Activated naive CD4-positive, alpha-beta T cell treated with anti-CD3 and anti-CD28 coated beads for 36 hours (primary cell): ENCODE measurements at regions not wholly inside any gene's neighbourhood (a gene's known extent, or its start where the extent isn't known, plus 50 kb on each side); places are given as distances from the start of the nearest gene placed in this dataset.
"Not testable (repeated sequence)": the region's sequence is repeated elsewhere in the genome, so short reads cannot be mapped to it uniquely, and the experiment has no call there.

ENCODE experiments used
- CTCF ChIA-PET: fragments of 350-600 bp; sonication (Branson Sonifier 250); formaldehyde crosslinking; loops from one replicate; lab custom pipeline; 2021; ENCODE audit warnings: antibody characterized with exemption; lab: Charles Lee
- DNase-seq: peaks from one replicate; pipeline ENCODE4 v3.0.0-alpha.2; 2020
- H3K27ac Mint-ChIP-seq: one replicate; pipeline ENCODE4 v1.8.0; 2021; ENCODE audit warnings: mild to moderate bottlenecking, mixed read lengths
- H3K27me3 Mint-ChIP-seq: one replicate; pipeline ENCODE4 v1.8.0; 2021; ENCODE audit warnings: low read depth, mixed read lengths
- H3K36me3 Mint-ChIP-seq: one replicate; pipeline ENCODE4 v1.8.0; 2021; ENCODE audit warnings: low read depth, mixed read lengths
- H3K4me1 Mint-ChIP-seq: one replicate; pipeline ENCODE4 v1.8.0; 2021; ENCODE audit warnings: low read depth, mixed read lengths
- H3K4me3 Mint-ChIP-seq: one replicate; pipeline ENCODE4 v1.8.0; 2021; ENCODE audit warnings: mild to moderate bottlenecking, moderate library complexity, mixed read lengths
- H3K9me3 Mint-ChIP-seq: one replicate; pipeline ENCODE4 v1.8.0; 2021; ENCODE audit warnings: mixed read lengths
- intact Hi-C: fragments of 100-400 bp; cut with micrococcal nuclease; formaldehyde crosslinking; loops from one replicate; pipeline ENCODE4 v1.15.1; 2023

- Mint-ChIP-seq H3K27me3 (no peaks in the 10 kb centered on the region), H3K4me1 (no peaks in the 10 kb centered on the region), H3K27ac (no peak overlapping the region), H3K9me3 (no peaks in the 10 kb centered on the region), H3K4me3 (no peak overlapping the region), H3K36me3 (no peaks in the 10 kb centered on the region)
- intact Hi-C loops: no loop called here
- DNase-seq: no peak
- CTCF ChIA-PET: no interaction called here
Measured at GRCh38 chr3:8311321-8311720, 190.3 kb upstream of the LMCD1 start.

- H3K27ac Mint-ChIP-seq: no peak overlapping the region
- no peaks in the 10 kb centered on the region for H3K4me1 Mint-ChIP-seq
- H3K27me3 Mint-ChIP-seq: no peaks in the 10 kb centered on the region
- H3K36me3 Mint-ChIP-seq: no peaks in the 10 kb centered on the region
- H3K4me3 Mint-ChIP-seq: no peak overlapping the region
- no peaks in the 10 kb centered on the region for H3K9me3 Mint-ChIP-seq
- no peak for DNase-seq
- intact Hi-C loops: no loop called here
- CTCF ChIA-PET: no interaction called here
Measured at GRCh38 chr3:8312685-8313084, 188.9 kb upstream of the LMCD1 start.

GRCh38 chr3:8313560-8314267 lies 187.9 kb upstream of the LMCD1 start:
- H3K27me3 Mint-ChIP-seq: no peaks in the 10 kb centered on the region
- H3K4me1 Mint-ChIP-seq: no peaks in the 10 kb centered on the region
- H3K36me3 Mint-ChIP-seq: no peaks in the 10 kb centered on the region
- no peak overlapping the region for H3K4me3 Mint-ChIP-seq
- intact Hi-C loops: no loop called here
- CTCF ChIA-PET: no interaction called here
- no peaks in the 10 kb centered on the region for H3K9me3 Mint-ChIP-seq
- no peak overlapping the region for H3K27ac Mint-ChIP-seq
- DNase-seq: no peak

GRCh38 chr3:8315526-8315925 lies 186.1 kb upstream of the LMCD1 start:
- DNase-seq, H3K4me3 Mint-ChIP-seq, H3K36me3 Mint-ChIP-seq, H3K4me1 Mint-ChIP-seq, H3K27ac Mint-ChIP-seq, intact Hi-C loops, H3K27me3 Mint-ChIP-seq, H3K9me3 Mint-ChIP-seq: not testable (repeated sequence)
- CTCF ChIA-PET: interaction anchor here (0.6 kb wide), 1 partner anchor 1019 kb away, joined by 5 read pairs; no protein-coding TSS in a partner anchor

GRCh38 chr3:8317661-8318649 lies 183.7 kb upstream of the LMCD1 start:
- intact Hi-C loops: no loop called here
- no peak overlapping the region for H3K4me3 Mint-ChIP-seq

GRCh38 chr3:8319935-8320634 lies 181.5 kb upstream of the LMCD1 start:
- CTCF ChIA-PET: interaction anchor here (1.0 kb wide), 1 partner anchor 17 kb away, joined by 3 read pairs; no protein-coding TSS in a partner anchor
- intact Hi-C loops: no loop called here
- H3K27me3 Mint-ChIP-seq: no peaks in the 10 kb centered on the region
- DNase-seq: no peak
- H3K36me3 Mint-ChIP-seq: no peaks in the 10 kb centered on the region
- H3K4me1 Mint-ChIP-seq: peaks cover 5% of the 10 kb centered on the region
- H3K9me3 Mint-ChIP-seq: no peaks in the 10 kb centered on the region
- no peak overlapping the region for H3K27ac Mint-ChIP-seq
- H3K4me3 Mint-ChIP-seq: no peak overlapping the region

More at GRCh38 chr3:8317661-8318649, 183.7 kb upstream of the LMCD1 start:
- DNase-seq: no peak
- CTCF ChIA-PET: interaction anchor here (0.6 kb wide), 1 partner anchor 1071 kb away, joined by 4 read pairs; no protein-coding TSS in a partner anchor
- H3K4me1 Mint-ChIP-seq: no peaks in the 10 kb centered on the region
- H3K27me3 Mint-ChIP-seq: no peaks in the 10 kb centered on the region
- no peak overlapping the region for H3K27ac Mint-ChIP-seq
- no peaks in the 10 kb centered on the region for H3K36me3 Mint-ChIP-seq
- no peaks in the 10 kb centered on the region for H3K9me3 Mint-ChIP-seq

GRCh38 chr3:8320711-8321458 lies 180.7 kb upstream of the LMCD1 start:
- intact Hi-C loops: no loop called here
- CTCF ChIA-PET: interaction anchor here (1.0 to 1.4 kb wide), 2 partner anchors 18 to 96 kb away, joined by 3 to 4 read pairs; no protein-coding TSS in a partner anchor
- Mint-ChIP-seq H3K4me3 (no peak overlapping the region), H3K36me3 (no peaks in the 10 kb centered on the region), H3K27me3 (no peaks in the 10 kb centered on the region), H3K4me1 (peaks cover 5% of the 10 kb centered on the region), H3K9me3 (no peaks in the 10 kb centered on the region), H3K27ac (no peak overlapping the region)
- DNase-seq: no peak

GRCh38 chr3:8324747-8325146 lies 176.9 kb upstream of the LMCD1 start:
- Mint-ChIP-seq H3K36me3 (no peaks in the 10 kb centered on the region), H3K4me1 (peaks cover 17% of the 10 kb centered on the region), H3K4me3 (no peak overlapping the region), H3K27ac (no peak overlapping the region), H3K27me3 (no peaks in the 10 kb centered on the region), H3K9me3 (no peaks in the 10 kb centered on the region)
- CTCF ChIA-PET: interaction anchor here (0.6 to 3.1 kb wide), 5 partner anchors 18 to 98 kb away, joined by 3 to 31 read pairs (median 4); no protein-coding TSS in a partner anchor
- peak; percentile 48 for DNase-seq
- intact Hi-C loops: loop anchor here (1.0 kb wide), 2 partner anchors 93 to 299 kb away; no protein-coding TSS in a partner anchor

- peaks cover 17% of the 10 kb centered on the region for H3K4me1 Mint-ChIP-seq
- no peaks in the 10 kb centered on the region for H3K9me3 Mint-ChIP-seq
- H3K27ac Mint-ChIP-seq: no peak overlapping the region
- H3K27me3 Mint-ChIP-seq: no peaks in the 10 kb centered on the region
- intact Hi-C loops: no loop called here
- CTCF ChIA-PET: interaction anchor here (0.7 to 3.1 kb wide), 2 partner anchors 92 to 103 kb away, joined by 7 to 31 read pairs; no protein-coding TSS in a partner anchor
- DNase-seq: no peak
- no peak overlapping the region for H3K4me3 Mint-ChIP-seq
- no peaks in the 10 kb centered on the region for H3K36me3 Mint-ChIP-seq
Measured at GRCh38 chr3:8325306-8325705, 176.3 kb upstream of the LMCD1 start.

- intact Hi-C loops: not testable (repeated sequence)
Measured at GRCh38 chr3:8325833-8326232, 175.8 kb upstream of the LMCD1 start.

GRCh38 chr3:8327739-8328138 lies 173.9 kb upstream of the LMCD1 start:
- no peaks in the 10 kb centered on the region for H3K27me3 Mint-ChIP-seq
- no peak overlapping the region for H3K27ac Mint-ChIP-seq
- no peak for DNase-seq
- H3K9me3 Mint-ChIP-seq: no peaks in the 10 kb centered on the region
- no peaks in the 10 kb centered on the region for H3K36me3 Mint-ChIP-seq
- no peak overlapping the region for H3K4me3 Mint-ChIP-seq
- intact Hi-C loops: no loop called here
- peaks cover 17% of the 10 kb centered on the region for H3K4me1 Mint-ChIP-seq
- CTCF ChIA-PET: interaction anchor here (0.6 kb wide), 1 partner anchor 9 kb away, joined by 3 read pairs; no protein-coding TSS in a partner anchor

More at GRCh38 chr3:8325833-8326232, 175.8 kb upstream of the LMCD1 start:
- peaks cover 17% of the 10 kb centered on the region for H3K4me1 Mint-ChIP-seq
- CTCF ChIA-PET: interaction anchor here (0.7 to 3.1 kb wide), 2 partner anchors 92 to 102 kb away, joined by 7 to 31 read pairs; no protein-coding TSS in a partner anchor
- H3K9me3 Mint-ChIP-seq, H3K36me3 Mint-ChIP-seq, H3K4me3 Mint-ChIP-seq, H3K27me3 Mint-ChIP-seq, DNase-seq, H3K27ac Mint-ChIP-seq: not testable (repeated sequence)
